Ishikawa (cell line): ENCODE measurements at regions not wholly inside any gene's neighbourhood (a gene's known extent, or its start where the extent isn't known, plus 50 kb on each side); places are given as distances from the start of the nearest gene placed in this dataset.

Source experiments
- EP300 ChIP-seq: IDR thresholded peaks from 2 replicates; pipeline ENCODE4 v1.6.1; 2012; ENCODE audit warnings: borderline replicate concordance
- FOXM1 ChIP-seq: IDR thresholded peaks from 2 replicates; pipeline ENCODE4 v1.6.1; 2012; ENCODE audit warnings: low read depth, borderline replicate concordance
- MAX ChIP-seq: IDR thresholded peaks from 2 replicates; pipeline ENCODE4 v1.6.1; 2012
- TAF1 ChIP-seq: IDR thresholded peaks from 2 replicates; pipeline ENCODE4 v1.6.1; 2012; ENCODE audit warnings: low read depth, mild to moderate bottlenecking
- TEAD4 ChIP-seq: IDR thresholded peaks from 2 replicates; pipeline ENCODE4 v1.6.1; 2012

- TF ChIP-seq EP300 = no peak
- TF ChIP-seq FOXM1 = no peak
- no peak for TF ChIP-seq TEAD4
- TF ChIP-seq TAF1 = no peak
- TF ChIP-seq MAX = no peak
Measured at GRCh38 chr13:32941368-32941767, 74.9 kb upstream of the KL start.
